SH-SY5Y (cell line): ENCODE measurements at regions not wholly inside any gene's neighbourhood (a gene's known extent, or its start where the extent isn't known, plus 50 kb on each side); places are given as distances from the start of the nearest gene placed in this dataset.

Experiments used
- GATA2 ChIP-seq: IDR thresholded peaks from 2 replicates; pipeline ENCODE4 v1.6.1; 2011; ENCODE audit warnings: mild to moderate bottlenecking, low read depth, low read length
- GATA3 ChIP-seq: IDR thresholded peaks from 2 replicates; pipeline ENCODE4 v1.6.1; 2011; ENCODE audit warnings: low read depth, mild to moderate bottlenecking, low read length, moderate library complexity

DNA sequence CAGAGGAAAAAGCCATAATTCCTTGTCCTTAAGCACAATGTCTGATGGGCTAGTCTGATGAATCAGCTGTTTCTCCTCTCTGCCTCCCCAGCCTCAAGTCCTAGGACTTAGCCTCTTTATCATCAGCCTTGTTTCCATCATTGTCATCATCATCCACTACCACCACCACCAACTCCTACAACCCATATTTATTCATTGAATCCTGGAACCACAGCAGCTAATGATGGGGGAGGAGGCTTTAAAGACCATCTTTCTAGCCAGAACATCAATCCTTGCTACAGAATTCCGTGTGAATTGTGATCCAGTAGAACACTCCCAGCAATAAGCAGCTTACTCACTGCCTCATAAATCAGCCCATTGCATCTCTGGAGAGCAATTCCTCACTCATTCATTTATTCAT is 97.6 kb upstream of the TMEM132E start:
- TF ChIP-seq GATA2 = no peak
- TF ChIP-seq GATA3 = no peak
